Hepatocyte (in vitro differentiated cells): ENCODE measurements at regions not wholly inside any gene's neighbourhood (a gene's known extent, or its start where the extent isn't known, plus 50 kb on each side); places are given as distances from the start of the nearest gene placed in this dataset.

Source experiments
- EZH2phosphoT487 ChIP-seq: fragments of 200-600 bp; sonication (generic); IDR thresholded peaks from one replicate; pipeline ENCODE4 v1.6.1; 2018; ENCODE audit warnings: antibody characterized with exemption, mild to moderate bottlenecking, low read depth, moderate library complexity; ENCODE audit not compliant: unreplicated experiment, severe bottlenecking
- TF ChIP-seq, protein P1 (sequence below): fragments of 200-600 bp; sonication (generic); IDR thresholded peaks from 2 replicates; pipeline ENCODE4 v1.5.1; 2016; ENCODE audit warnings: antibody characterized with exemption, mild to moderate bottlenecking; ENCODE audit not compliant: poor library complexity

GRCh38 chr1:69409731-69410456 is 157.8 kb upstream of the LRRC7 start:
- TF ChIP-seq, protein P1, sequence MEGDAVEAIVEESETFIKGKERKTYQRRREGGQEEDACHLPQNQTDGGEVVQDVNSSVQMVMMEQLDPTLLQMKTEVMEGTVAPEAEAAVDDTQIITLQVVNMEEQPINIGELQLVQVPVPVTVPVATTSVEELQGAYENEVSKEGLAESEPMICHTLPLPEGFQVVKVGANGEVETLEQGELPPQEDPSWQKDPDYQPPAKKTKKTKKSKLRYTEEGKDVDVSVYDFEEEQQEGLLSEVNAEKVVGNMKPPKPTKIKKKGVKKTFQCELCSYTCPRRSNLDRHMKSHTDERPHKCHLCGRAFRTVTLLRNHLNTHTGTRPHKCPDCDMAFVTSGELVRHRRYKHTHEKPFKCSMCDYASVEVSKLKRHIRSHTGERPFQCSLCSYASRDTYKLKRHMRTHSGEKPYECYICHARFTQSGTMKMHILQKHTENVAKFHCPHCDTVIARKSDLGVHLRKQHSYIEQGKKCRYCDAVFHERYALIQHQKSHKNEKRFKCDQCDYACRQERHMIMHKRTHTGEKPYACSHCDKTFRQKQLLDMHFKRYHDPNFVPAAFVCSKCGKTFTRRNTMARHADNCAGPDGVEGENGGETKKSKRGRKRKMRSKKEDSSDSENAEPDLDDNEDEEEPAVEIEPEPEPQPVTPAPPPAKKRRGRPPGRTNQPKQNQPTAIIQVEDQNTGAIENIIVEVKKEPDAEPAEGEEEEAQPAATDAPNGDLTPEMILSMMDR, result no peak
- no peak for TF ChIP-seq EZH2phosphoT487
